ENCODE measurements at regions not wholly inside any gene's neighbourhood (a gene's known extent, or its start where the extent isn't known, plus 50 kb on each side); places are given as distances from the start of the nearest gene placed in this dataset.

GRCh38 chr4:141473952-141474351 is 162.4 kb upstream of the IL15 start:
- FAIRE-seq (no peak), ATAC-seq (no peak), DNase-seq (ENCODE audit: extremely low read depth in 1 of 4, low spot score in 3 of 4) (no peak)
- ChIA-PET POLR2A (no interaction called here), CTCF (ENCODE audit: low intra/inter-chr PET ratio) (no interaction called here)
- H3K79me2 ChIP-seq (ENCODE audit: control insufficient read depth, insufficient read depth, low read length), result no peaks in the 10 kb centered on the region
- H3K9ac ChIP-seq (ENCODE audit: insufficient read depth in 1 of 2, low read depth in 2 of 2, low read length in 2 of 2), result no peak overlapping the region
- no peaks in the 10 kb centered on the region for H3K9me1 ChIP-seq (ENCODE audit: control insufficient read depth, insufficient read depth, low read length)
- no peaks in the 10 kb centered on the region for H3K36me3 ChIP-seq (ENCODE audit: control insufficient read depth, insufficient read depth, low read length)
- H3K27me3 ChIP-seq (ENCODE audit: control insufficient read depth in 2 of 2, insufficient read depth in 2 of 2, low read length in 2 of 2), result no peaks in the 10 kb centered on the region
- no peak overlapping the region for H2AFZ ChIP-seq (ENCODE audit: low read depth, low read length)
- H3K4me2 ChIP-seq (ENCODE audit: insufficient read depth, low read length), result no peak overlapping the region
- H3K27ac ChIP-seq (ENCODE audit: extremely low read depth, low read depth, low read length), result no peak overlapping the region
- H3K4me1 ChIP-seq (replicated peaks in 1 of 2; ENCODE audit: control insufficient read depth in 2 of 2, insufficient read depth in 2 of 2, low read length in 2 of 2), result no peaks in the 10 kb centered on the region
- no peak overlapping the region for H3K4me3 ChIP-seq
- H4K20me1 ChIP-seq (replicated peaks; ENCODE audit: control insufficient read depth, insufficient read depth, low read length), result no peaks in the 10 kb centered on the region
- in situ Hi-C loops (cut with MboI) (no loop called here), intact Hi-C loops (cut with micrococcal nuclease) (no loop called here)
- no TSS peak for BruUV-seq (replicated peaks)
- H3K9me3 ChIP-seq (replicated peaks; ENCODE audit: control insufficient read depth, insufficient read depth, low read depth, low read length), result no peaks in the 10 kb centered on the region
- TF ChIP-seq IRF9 (tag; IDR thresholded peaks at IDR 0.05) (no peak), NFRKB (IDR thresholded peaks at IDR 0.05; ENCODE audit: low read depth) (no peak), ZNF384 (IDR thresholded peaks at IDR 0.05; ENCODE audit: low read depth, low read length) (no peak), PHF21A (IDR thresholded peaks at IDR 0.05; ENCODE audit: borderline replicate concordance, low read depth) (no peak), STAG1 (CRISPR knock-in tag; IDR thresholded peaks at IDR 0.05; ENCODE audit: borderline replicate concordance) (no peak), ZNF146 (CRISPR knock-in tag; IDR thresholded peaks at IDR 0.05; ENCODE audit: unreplicated experiment) (no peak), POU5F1 (IDR thresholded peaks at IDR 0.05; ENCODE audit: borderline replicate concordance, low read depth, low read length, partially characterized antibody) (no peak), ARNT (IDR thresholded peaks at IDR 0.05) (no peak), PREB (CRISPR knock-in tag; IDR thresholded peaks at IDR 0.05) (no peak), ZBTB5 (IDR thresholded peaks at IDR 0.05) (no peak), STAT5B (CRISPR knock-in tag; IDR thresholded peaks at IDR 0.05) (no peak), ZBTB7A (IDR thresholded peaks at IDR 0.05; ENCODE audit: borderline replicate concordance, control insufficient read depth, low read depth, low read length) (no peak), AFF4 (CRISPR knock-in tag; IDR thresholded peaks at IDR 0.05) (no peak), NFIC (IDR thresholded peaks at IDR 0.05) (no peak), RBM34 (IDR thresholded peaks at IDR 0.05; ENCODE audit: borderline replicate concordance, insufficient read depth, low read length) (no peak), MYBL2 (IDR thresholded peaks at IDR 0.05; ENCODE audit: low read depth) (no peak), MYBL2 (CRISPR knock-in tag; IDR thresholded peaks at IDR 0.05; ENCODE audit: borderline replicate concordance) (no peak), SOX6 (IDR thresholded peaks at IDR 0.05) (no peak)
